Ammon's horn (tissue), 1 donor: ENCODE measurements at regions not wholly inside any gene's neighbourhood (a gene's known extent, or its start where the extent isn't known, plus 50 kb on each side); places are given as distances from the start of the nearest gene placed in this dataset.

ENCODE experiments used
- DNase-seq: peaks from one replicate; pipeline ENCODE4 v3.0.0-alpha.2; 2016; ENCODE audit warnings: low spot score

DNA sequence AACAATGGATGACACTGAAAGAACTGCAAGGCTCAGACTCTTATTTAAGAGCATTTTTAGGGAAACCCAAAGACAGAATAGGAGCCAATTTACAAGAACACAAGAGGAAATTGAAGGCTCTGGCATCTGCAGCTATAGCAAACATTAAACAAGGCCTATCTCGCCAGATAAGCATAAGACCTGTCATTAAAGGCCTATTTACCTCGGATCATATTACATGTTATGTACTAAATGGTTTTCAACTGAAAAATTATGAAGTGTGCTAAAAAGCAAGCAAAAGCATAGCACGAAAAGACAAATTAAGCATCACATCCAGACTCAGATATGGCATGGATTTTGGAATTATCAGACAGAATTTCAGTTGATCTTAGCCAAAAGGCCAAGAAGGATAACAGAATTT lies 617.1 kb downstream of the SQOR start:
- DNase-seq, result no peak

DNA sequence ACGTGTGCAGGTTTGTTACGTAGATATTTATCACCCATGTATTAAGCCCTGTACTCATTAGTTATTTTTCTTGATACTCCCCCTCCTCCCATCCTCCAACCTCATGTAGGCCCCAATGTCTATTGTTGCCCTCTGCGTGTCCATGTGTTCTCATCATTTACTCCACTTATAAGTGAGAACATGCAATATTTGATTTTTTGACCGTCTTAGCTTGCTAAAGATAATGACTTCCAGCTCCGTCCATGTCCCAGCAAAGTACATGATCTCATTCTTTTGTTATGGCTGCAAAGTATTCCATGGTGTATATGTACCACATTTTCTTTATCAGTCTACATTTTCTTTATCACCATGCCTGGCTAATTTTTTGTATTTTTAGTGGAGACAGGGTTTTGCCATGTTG lies 623.2 kb downstream of the SQOR start:
- DNase-seq, result no peak

DNA sequence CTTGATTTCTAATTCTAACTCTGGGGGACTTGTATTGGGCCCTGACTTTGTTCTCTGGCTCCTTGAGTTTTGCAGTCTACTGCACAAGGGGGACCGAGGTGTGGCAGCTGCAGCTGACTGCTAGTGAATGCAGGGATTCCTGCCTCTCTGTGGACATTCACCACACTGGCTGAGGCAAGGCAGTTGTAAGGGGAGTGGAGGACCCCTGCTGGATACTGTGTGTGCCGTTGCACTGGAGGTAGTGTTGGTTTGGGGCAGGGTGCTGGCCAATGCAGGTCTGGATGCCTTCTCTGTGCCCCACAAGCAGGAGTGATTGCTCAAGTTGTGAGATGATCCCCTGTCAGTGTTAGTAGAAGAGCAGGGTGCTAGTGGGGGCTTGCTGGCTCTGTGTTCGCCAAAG lies 626.1 kb downstream of the SQOR start:
- no peak for DNase-seq

DNA sequence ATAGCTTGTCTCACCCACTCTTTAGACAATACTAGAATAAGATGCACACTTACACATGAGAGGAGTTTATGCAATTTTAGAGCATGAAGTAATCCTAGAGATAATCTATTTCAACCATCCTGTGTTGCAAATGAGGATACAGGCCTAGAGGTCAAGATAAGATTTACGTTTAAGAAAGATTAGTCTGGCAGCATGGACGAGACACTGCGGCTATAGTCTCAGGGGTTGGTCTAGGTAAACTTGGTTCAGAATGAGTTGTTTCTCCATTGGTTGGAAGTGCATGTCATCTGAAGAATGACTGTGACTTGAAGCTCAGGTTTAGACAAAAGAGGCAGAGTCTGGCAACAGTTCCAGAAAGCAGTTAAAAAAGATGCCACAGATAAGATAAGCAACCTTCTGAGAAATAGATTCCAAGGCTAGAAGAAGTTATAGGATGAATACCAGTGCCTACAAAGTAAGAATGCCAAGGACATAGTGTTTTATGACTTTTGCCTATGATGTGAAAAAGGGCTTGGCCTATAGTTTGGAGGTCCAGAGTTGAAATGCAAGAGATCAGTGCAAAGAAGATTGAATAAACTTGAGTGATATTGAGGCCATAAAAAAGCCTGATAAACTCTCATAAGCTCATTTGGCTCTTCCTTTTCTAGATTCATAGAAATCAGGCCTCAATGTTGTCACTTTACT lies 631.0 kb downstream of the SQOR start:
- no peak for DNase-seq

DNA sequence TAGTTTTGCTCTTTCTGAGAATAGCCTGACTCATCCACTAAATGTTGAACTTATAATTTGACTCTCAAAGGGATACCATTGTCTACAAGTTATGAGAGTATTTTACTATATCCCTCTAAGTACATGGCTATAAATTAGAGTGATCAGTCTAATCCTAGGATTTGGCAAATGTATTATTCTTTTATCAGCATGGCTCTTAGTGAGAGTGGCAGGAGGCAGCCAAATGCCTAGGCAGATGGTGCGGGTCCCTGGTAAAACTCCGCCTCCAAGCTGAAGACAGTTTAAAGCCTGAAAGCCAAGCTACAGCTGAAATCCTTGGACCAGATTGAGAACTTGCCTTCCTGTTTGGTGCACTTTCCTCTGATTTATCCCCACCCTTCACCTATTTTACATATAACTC lies 631.8 kb downstream of the SQOR start:
- no peak for DNase-seq

DNA sequence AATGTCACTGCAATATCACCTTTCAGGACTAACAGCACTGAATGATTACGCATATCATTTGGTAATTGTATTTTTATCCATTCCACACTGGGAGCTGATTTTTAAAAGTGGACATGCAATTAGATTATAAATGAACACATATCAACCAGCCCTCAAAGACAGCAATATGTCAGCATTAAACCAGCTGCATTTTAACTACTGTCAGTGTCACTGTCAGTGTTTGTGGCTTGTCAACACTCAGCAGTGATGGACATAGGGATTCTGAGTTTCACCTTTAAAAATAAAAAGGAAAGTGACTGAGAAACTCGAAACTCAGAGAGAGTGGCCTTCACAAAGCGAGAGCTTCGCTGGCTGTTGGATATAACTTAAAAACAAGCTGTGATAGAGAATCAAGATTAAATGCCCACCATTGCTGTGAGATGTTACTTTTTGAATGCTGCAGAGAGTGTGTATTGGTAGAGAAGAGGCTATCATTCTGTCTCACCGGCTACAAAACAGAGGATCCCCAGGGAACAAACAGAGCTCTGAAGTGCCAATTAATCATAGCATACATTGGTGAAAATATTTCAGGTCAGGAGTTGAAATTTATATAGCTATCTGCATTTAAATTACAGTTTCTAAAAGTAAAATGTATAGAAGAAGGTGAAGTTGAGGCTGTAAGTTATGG lies 635.8 kb downstream of the SQOR start:
- DNase-seq, result no peak

DNA sequence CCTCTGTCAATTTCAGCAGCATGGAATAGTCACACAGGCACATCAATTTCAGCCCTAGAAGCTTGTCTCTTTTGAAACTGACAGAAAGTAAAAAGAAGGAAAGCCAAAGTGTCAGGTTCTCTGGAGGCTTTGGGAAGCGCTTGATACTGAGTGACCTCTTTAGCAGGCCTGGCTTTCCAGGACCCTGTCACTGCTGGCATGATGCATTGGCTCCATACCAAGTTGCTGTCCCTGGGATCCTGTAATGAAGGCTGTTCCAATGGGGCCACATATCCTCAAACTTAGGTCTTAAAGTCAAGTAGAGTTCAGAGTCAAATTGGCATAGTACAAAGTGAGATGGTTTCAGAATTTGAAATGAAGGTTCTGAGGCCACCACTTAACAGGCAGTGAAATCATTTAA lies 640.9 kb downstream of the SQOR start:
- no peak for DNase-seq

DNA sequence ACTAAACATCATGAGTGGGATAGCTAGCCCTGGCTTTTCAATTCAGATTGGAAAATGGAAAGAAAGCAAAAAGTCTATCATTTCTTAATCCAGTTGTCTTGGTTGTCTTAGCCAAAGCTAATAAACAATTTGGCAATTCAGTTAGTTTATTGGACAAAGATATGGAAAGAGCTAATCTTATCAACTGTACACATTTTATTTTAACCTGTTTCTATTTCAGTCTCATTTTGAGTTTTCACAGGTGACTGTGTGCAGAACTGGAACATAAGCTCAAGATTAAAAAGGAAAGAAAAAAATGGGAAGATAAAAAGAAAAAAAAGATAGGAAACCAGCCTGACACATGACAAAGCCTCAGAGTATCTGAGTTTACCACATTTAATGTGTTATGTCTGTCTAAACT lies 642.6 kb downstream of the SQOR start:
- no peak for DNase-seq

DNA sequence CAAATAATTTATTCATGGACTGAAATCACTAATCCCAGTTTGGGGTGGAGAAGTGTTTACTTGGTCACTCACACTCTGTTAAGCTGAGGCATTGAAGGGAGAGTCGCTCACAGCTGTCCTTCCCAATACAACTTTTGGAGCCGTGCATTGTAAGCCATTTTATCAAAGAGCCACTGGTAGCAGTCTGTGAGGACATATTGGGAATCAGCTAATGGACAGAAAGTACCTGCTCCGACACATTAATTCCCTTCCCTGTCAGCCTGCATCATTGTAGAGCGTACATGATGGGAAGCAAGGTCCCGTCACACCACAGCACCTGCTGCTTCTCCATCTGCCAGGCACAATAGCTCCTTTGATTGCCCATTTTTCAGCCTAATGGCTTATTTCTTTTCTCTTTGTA lies 643.2 kb downstream of the SQOR start:
- DNase-seq, result peak; percentile 49

DNA sequence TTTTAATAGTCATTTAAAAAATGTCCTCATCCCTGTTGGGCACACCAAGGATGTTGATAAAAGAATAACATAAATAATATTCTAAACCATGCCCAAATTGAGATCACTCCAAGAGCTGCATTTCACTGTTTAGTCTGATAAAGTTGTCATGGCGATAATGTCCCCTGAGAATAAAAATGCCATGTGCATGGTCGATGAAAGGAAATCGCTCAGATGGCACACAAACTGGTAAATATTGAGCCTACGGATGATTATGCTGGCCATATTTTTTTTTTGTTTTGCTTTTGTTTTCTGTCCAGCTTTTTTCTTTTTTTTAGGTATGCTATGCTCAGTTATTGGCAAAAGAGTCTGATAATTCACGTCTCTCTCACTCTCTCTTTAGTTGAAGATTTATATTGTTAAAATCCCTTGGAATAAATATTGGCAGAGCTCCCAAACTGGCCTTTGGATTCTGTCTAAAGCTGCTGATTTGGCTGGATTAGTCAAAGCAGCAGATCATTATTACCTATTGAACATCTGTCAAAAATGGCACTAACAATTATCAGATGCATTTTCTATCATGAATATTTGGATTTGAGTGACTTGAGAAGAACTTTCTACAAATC lies 643.8 kb downstream of the SQOR start:
- no peak for DNase-seq

DNA sequence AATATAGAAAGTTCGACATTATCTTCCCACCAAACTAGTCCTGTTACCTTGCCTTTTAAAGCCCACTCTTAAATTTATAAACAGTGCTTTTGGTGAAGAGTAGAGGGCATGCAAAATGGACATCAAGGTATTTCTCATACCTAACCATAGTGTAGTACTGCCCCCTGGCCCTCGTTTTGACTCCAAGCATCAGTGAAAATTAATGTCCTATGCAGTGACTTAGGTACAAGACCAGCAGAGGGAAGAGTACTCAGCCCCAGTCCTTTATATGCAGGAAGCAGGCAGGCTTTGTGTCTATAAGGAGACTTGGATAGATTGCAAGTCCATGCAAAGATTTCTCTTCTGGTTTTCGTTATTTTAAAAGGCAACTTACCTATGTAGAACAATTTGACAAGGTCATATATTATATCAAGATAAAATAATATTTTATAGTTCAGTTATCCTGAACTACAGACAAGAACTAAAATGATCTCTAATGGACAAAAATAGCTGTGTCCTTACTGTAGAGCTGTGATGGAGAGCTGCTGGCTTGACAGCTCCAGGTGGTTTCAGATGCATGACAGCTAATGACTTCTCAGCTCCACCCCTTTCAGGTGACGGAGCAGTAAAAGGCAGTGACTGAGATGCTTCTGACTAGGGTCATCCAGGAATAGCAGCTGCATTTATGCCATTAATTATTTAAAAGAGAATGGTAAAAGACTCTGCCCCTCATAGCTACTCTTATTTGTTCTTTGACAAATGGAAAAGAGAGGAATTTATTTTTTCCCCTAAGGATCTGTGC lies 646.1 kb downstream of the SQOR start:
- DNase-seq, result no peak

DNA sequence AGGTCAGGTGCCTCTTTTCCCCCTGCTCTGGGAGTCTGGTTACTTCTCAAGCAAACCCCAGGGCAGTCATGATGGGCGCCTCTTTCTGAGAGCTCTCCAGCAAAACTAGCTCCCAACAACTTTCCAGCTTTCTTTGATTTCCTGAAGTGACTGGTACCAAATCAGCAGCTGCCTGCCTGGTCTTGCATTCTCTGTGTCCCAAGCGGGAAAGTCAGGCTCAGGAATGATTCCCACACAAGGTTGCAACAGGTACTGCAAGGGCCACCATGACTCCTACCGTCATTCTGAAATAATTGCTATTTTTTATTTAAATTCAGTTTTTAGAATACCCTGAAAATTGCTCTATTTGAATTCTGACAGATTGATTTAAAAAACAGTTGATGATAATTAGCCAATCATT lies 658.7 kb downstream of the SQOR start:
- no peak for DNase-seq

DNA sequence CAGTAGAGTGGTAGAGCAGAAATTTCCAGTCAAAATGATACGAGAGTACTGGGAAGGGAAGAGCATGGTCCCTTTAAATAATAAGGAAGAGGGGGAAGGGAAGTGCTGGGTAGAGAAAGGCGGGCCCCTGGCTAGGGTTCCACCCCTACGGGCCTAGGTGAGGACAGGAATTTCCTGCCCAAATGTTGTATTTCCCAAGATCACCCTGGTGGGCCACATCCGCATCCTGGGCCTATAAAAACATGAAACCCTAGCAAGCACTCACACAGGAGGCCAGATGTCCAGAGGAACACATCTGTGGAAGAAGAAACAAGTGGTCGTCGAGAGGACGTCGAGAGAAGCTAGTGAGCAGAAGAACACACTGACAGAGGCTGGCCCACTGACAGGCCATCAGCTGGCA lies 661.2 kb downstream of the SQOR start:
- DNase-seq, result no peak

DNA sequence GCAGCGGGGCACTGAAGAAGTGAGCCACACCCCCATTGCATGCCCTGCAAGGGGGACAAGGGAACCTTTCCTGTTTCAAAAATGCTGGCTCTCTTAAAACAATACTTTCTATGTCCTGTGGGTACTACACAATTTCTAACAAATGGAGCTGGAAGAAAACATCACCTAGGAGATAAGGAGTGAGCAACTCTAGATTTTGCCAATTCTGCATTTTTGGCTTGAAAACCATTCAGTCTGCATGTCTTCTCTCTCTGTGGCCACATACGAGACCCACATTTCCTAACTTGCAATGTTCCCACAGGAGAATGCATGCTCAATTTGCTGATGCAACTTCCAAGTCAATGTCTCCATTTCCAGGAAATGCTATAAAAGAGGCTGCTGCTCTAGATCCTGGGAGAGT lies 662.0 kb downstream of the SQOR start:
- DNase-seq, result no peak

DNA sequence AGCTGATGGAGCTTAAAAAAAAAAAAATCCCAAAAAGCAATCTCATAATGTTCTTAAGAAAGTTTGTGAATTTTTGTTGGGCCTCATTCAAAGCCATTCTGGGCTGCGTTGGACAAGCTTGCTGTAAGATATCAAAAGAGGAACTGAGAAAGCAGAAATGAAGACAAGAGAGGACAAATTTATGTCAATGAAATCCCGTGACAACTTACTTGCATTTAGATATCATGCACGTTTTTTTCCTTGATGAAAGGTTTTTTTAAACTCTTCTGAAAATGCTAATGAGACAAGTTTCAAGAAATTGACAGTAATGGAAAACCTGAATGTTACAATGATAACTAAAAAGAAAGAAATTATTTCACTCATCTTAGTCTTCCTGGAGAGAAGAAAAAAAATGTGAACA lies 662.9 kb downstream of the SQOR start:
- no peak for DNase-seq

DNA sequence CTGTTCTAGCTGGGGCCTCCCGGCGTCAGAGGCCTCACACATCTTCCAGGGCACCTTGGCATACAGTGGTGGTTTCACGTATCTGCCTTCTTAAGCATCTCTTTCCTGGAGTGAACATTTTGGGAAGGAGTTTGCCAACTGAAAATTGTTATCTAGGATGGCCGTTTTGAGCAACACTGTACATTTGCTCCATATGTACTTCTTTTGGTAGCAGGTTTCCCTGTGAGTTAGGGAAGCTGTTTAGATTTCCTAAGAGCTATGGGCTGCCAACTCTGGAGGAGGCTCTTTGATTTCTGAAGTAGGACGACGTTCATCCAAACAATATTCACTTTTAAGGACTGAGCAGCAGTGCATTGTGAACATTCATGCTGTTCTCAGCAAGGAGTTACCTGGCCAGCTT lies 665.9 kb downstream of the SQOR start:
- DNase-seq, result no peak

DNA sequence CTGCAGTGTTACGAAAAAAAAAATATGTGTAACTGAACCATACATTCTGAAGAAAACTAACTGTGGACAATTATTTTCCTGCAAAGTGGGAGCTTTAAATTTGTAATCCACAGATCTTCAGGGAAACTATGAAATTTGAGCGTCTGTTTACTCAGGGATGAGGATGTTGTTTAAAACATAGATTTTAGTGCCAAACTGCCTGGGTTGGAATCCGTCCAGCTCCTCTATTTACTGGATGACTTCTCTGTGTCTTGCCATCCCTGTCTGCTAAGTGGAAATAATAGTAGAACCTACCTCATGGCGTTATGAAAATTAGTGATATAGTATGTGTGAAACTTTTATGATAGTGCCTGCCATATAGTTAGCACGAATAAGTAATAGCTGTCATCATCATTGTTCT lies 666.5 kb downstream of the SQOR start:
- DNase-seq, result no peak

DNA sequence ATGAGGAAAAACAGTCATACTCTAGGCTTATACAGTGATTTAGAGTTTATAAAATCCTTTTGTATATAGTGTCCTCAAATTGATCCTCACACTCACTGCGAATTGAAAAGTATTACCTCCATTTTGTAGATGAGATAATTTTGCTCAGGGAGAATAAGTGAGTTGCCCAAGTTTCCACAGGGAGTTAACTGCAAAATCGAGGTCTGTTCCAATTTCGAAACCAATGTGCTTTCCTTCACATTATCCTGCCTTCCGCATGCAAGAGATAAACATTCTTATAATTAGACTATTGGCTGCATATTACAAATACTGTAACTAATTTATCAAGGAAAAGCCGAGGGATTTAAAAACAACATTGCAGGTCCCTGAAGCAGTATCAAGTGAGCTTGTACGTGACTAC lies 667.0 kb downstream of the SQOR start:
- no peak for DNase-seq

DNA sequence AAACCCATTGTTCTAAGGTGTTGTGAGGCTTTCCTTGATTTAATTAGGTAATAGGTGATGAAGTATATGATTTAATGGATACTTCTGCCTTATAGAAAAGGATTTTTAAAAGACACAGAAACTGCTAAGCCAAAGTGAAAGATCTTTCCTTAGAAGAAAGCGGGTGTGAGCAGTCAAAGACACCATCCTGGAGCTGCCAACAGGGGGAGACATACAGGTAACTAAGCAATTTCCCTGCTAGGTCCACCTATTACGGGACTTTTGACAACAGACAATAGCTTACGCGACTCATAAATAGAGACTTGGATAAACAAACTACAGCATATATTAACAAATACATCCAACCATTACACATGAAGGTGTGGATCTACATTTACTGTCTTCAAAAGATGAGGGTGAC lies 669.5 kb downstream of the SQOR start:
- no peak for DNase-seq

DNA sequence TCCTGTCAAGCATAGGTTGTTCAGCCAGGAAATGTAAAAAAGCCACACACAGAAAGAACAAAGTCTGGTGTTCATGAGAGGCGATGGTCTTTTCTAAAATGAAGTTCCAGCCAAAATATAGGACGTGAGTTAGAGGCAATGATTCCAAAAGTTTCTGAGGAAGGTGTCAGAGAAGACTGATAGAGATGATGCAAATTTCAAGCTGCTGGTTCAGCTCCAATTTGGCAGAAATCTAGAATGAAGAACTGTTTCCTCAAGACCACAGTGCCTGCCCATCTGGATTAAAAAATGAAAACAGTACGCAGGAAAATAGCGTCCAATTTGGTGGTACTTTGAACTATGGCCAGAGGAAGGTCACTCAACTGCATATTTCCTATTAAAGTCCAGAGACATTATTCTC lies 672.9 kb downstream of the SQOR start:
- no peak for DNase-seq

DNA sequence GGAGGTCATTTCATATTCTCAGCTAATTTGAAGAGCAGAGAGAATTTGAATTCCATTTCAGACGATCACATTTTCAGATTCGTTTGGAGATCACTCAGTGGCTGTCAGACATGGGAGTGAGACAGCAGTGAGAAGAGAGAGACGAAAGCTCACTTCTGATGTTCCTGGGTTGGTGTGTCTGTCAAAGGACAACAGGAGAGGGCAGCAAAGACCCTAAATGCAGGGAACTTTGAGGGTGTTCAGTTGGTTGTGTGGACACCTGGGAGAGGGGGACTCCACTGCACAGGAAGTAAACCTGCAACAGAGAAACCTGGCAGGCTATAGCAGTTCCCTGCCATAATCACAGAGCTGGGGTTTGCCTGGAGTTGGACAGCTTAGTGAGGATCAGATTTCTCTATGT lies 675.1 kb downstream of the SQOR start:
- no peak for DNase-seq

DNA sequence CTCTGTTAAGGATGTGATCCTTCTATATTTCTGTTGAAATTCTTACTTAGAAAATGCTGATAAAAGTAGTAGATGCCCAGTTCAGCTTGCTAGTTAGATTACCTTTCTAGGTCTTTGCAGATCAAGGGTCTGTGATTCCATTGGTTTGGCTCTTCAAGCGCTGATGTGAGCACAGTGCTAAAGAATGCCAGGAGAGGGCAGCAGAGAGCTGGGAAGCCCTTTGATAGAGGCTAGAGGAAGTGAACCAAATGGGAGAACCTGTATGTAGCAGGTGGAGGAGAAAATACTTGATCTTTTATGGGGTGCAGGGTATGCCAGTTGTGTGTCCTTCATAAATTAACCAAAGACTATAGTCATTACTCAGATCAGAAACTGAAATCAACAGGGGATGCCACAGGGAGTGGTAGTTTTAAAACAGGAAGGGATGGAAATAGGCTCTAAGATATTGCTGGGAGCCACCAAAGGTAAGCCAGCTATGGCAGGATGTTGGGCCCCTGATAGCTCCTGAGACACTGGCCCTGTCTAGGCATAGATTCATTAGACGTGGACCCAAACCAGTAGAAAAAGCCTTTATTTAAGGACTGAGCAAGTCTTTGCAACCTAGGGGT lies 677.4 kb downstream of the SQOR start:
- peak; percentile 84 for DNase-seq

DNA sequence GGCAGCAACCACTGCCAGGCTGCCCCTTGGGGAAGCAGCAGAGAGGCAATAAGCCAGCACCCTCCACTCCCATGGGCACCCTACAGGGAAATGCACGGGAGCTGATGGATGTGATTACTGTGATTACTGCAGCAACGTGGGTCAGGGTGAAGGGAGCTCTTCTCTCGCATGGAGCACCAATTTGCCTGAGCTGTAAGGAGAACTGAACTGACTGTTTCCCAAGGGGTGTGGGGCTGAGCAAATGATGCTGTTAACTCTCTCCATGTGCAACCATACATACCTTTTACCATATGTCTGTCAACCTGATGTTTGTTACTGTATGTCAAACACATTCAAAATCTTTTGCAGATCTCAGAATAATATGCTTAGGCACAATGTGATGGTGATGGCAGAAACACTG lies 680.6 kb downstream of the SQOR start:
- DNase-seq, result no peak
